ENCODE measurements at regions not wholly inside any gene's neighbourhood (a gene's known extent, or its start where the extent isn't known, plus 50 kb on each side); places are given as distances from the start of the nearest gene placed in this dataset.

DNA sequence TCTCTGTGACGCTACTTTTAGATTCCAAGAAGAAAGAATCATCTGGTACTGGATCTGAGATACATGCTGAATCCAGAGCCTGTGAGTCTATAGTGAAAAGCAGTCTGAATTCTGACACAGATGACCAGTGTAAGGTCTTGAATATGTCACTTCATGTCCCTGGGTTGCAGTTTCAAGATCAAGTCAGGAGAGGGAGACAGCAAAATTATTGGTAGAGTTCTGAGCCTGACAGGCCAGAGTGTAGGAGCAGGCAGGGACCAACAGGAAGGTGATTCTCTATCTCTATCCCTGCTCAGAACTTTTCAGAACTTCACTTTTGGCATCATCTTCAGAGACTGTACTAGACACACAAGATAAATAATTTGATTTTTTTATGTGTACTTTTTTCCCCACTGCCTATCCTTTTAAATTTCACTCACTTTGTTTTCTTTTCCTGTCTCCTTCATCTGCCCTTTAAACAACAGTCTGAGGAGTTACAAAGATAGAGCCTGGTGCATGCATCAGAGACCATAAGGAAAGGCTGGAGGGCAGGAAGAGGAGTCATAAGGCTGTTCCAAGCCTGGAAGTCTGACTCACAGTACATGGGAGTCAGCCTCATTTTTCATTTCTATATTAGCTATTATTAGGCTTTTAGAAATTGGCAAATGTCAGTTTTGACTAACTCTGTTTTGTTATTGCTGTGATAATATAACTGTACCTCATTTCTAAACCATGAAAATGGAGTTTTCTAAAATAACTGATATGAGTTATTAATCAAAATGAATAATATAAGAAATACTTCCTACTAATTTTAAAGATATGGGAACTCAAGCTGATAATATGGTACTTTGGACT is 120.2 kb upstream of the TMEM229A start (continued):
- no peak for TF ChIP-seq CBX8 (IDR thresholded peaks at IDR 0.05; ENCODE audit: borderline replicate concordance, low read depth, low read length)
- TF ChIP-seq RAD21 (IDR thresholded peaks at IDR 0.05 in 1 of 2, conservative IDR thresholded peaks at IDR 0.05 in 1 of 2; ENCODE audit: low read depth in 2 of 2, low read length in 2 of 2) = peak; percentile 70 to 77
- no peak for TF ChIP-seq HDAC6 (IDR thresholded peaks at IDR 0.05; ENCODE audit: low read depth, low read length)
- TF ChIP-seq KDM1A (IDR thresholded peaks at IDR 0.05; ENCODE audit: borderline replicate concordance, low read length) = no peak
- TF ChIP-seq SP4 (IDR thresholded peaks at IDR 0.05; ENCODE audit: low read length) = no peak
- TF ChIP-seq PHF8 (conservative IDR thresholded peaks at IDR 0.05; ENCODE audit: low read depth, low read length) = no peak
